Stimulated activated CD4-positive, alpha-beta T cell treated with anti-CD3 and anti-CD28 coated beads, Interleukin-12 subunit alpha, Interleukin-12 subunit beta, amount 100 ng/mL, for 4 hours (primary cell): ENCODE measurements at regions not wholly inside any gene's neighbourhood (a gene's known extent, or its start where the extent isn't known, plus 50 kb on each side); places are given as distances from the start of the nearest gene placed in this dataset.

Experiments
- DNase-seq: peaks from one replicate; pipeline ENCODE4 v3.0.0-alpha.2; 2020

DNA sequence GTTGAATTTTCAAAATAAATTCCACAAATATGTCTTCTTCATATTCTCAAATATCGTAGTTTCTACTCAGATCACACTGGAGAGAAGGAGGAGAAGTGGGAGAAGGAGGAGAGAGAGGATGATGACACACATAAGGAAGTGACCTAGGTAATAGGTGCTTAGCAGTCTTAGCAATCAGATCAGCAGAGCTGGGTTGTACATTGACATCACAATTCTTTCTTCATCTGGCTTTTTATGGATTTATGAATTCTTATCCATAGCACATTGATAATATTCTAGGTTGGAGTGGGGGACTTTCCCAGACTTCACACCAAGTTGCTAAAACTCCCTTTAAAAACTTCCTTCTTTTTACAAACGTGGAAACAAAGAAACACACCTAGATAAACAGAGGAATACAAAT lies 86.9 kb downstream of the FGF9 start:
- DNase-seq = no peak

DNA sequence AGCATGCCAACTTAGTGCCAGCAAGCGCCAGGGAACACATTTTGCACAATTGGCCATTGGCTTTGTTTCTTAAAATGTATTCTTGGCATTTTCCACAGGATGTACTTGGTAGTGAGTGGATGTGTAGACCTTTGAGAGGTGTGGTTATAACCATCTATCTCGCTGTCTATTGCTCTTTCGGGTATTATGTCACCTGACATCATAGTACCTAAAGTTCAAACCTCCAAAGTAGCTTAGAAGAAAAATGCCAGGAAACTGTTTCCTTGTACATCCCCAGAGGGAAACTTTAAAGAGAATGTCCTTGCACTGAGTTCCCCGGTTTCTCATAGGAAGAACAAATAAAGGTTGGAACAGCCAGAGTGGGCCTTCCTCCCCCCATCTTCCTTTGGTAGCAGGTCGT lies 87.6 kb downstream of the FGF9 start:
- no peak for DNase-seq

DNA sequence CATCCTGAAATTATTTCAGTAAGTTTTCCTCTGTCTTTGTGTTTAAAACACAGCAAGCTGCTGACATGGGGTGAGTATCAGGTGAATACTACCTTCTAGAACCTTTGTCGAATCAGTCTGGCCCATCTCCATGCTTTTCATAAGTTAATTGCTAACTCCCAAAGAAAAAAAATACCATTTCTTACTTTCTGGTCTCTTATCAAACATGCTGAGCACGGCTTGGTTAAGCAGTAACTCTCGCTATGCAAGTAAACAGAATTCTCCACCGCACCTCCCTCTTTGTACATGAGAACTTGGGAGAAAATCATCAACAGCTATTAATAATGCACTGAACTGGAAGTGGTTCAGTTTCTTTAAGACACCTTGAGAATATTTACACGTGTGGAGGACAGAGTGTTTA lies 88.6 kb downstream of the FGF9 start:
- no peak for DNase-seq

DNA sequence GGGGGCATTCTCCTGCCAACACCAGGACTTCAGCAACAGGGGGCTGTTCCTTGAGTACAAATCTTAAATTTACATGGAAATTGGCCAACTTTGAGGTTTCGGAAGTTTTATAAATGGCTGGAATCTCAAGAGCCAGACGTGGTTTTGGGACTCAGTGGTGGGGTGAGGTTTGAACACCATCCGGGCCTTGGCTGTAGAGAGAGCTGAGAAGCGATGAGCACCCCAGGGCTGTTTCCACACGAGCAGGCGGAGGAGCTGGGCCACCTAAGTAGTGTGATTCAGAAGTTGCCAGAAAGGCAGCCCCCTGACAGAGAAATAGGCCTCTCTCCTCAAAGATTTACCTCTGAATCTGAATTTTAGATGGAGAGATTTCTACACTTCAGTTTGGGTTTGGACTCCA lies 89.0 kb downstream of the FGF9 start:
- DNase-seq = no peak

DNA sequence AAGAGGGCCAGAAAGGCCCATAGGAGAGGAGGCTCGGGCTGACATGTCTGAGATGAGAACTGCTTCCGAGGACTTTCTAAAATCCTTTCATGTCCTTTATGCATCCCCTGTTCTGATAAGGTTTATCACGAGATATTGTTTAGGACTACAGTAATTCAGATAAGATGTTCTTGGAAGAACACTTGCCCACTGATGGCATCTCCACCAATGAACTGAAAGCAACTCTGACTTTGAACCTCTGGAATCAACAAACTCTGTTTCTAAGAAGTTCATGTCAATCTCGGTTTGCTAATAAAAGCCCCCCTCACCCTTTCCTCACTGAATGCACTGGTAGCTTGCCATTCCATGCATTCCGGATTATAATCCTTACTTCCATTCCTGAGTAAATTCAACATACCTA lies 90.9 kb downstream of the FGF9 start:
- DNase-seq = no peak

DNA sequence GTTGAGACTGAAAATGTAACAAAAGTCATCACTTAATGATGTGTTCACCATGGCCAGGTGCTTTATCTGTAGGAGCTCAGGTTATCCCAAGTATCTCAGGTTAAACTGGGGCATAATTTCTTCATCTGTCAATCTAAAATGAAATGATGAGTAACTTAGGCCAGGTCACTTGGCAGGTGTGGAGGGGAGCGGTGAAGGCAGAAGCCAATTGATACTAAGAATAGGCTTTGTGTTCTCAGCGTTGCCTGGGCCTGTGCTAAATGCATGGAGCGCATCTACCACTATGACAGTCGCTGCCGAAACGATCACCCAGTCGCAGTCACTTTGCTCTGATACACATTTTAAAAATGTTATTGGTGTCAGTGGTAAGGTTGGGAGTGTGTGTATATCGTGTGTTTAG lies 91.6 kb downstream of the FGF9 start:
- no peak for DNase-seq

DNA sequence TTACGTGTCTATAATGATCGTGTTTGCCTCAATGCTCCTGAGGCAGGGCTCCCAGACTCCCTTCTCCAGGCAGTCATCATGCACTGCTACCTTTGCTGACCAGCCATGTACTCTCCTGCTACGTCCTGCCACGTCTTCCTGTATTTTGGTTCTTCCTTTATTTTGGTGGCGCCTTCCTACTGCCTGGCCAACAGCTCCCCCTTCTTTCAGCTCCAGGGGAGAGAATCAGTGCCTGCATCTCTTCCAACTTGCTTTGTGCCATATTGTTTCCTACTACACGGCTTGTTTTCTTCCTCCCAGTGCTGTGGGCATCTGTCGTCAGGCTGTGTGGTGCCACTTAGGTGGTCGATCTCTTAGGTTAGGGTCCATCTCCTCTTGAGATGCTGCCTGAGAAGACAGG lies 96.2 kb downstream of the FGF9 start:
- DNase-seq = no peak

DNA sequence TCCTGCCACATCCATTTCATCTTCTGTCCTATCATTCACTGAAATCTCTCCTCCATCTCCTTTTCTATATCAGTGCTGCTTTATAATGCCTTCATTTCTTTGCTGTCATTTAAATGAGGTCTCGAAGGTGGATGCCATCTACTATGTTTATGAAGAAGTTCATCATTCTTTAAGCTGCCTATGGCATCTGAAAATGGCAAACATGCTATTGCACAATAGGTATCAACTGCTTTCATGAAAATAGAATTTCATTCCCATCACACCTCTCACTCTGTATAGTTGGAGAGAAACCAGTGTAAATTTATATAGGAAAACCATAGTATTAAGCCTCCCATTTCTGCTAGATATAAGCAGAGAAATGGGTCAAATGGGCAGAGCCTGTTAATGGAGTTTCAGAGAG lies 100.2 kb downstream of the FGF9 start:
- DNase-seq = no peak

DNA sequence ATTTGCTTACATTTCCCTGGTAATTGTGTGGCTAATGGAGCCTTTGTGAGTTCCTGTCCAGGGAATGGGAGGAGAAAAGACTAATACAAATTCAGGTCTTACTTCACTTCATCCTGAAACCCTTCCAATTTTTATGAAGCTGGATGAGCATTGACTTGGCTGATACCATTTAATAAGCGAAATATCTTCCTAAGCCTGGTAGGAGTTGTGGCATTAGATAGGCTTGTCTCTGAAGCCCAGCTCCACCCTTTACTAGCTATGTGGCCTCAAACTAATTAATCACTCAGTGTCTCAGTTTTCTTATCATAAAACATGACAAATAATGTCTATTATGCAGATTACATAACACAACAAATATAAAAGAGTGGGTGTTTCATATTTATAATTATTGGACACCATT lies 106.3 kb downstream of the FGF9 start:
- no peak for DNase-seq

DNA sequence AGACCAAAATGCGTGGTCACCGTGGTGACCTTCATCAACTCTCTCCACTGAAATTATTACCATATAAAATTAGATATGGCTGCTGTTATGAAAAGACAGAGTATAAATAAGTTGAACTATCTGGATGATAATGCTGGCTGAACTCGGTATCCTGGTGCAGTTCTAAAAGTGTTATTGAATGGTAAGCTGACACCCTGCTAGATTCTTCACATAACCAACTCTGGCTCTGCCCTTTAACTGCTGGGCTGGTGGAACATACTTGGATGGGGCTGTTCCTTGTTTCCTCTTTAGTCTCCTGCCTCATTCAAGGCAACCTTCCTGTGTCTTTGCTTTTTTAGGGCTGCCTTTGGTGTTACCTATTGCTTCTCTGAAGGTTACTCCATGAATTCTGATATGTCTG lies 106.9 kb downstream of the FGF9 start:
- DNase-seq = no peak

DNA sequence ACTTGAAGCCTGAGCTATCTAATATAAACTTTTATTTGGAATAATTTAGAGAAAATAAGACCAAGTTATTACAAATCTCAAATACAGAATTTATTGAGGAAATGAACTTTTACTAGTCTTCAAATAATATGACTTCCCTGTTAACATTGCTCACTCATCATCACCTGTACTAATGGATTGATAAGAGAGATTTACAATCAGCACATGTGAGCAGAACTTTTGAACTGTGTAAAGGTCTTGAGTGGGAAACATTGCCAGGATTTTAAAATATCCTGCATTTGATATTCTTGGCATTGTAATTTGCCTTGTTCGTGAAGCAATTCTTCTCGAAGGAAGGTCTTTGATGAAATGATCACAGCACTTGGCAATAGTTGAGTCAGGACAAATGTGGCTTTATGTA lies 111.9 kb downstream of the FGF9 start:
- DNase-seq = no peak

DNA sequence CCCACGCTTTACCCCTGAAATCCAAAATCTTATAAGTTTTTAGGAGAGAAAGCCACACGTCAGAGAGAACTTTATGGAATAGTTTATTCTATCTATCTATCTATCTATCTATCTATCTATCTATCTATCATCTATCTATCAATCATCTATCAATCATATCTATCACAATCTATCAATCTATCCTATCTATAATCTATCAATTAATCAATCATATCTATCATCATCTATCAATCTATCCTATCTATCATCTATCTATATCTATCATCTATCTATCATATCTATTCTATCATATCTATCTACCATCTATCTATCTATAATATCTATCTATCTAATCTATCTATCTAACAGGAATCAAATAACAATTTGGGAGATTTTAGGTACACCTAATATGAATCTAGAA lies 115.1 kb downstream of the FGF9 start:
- no peak for DNase-seq

DNA sequence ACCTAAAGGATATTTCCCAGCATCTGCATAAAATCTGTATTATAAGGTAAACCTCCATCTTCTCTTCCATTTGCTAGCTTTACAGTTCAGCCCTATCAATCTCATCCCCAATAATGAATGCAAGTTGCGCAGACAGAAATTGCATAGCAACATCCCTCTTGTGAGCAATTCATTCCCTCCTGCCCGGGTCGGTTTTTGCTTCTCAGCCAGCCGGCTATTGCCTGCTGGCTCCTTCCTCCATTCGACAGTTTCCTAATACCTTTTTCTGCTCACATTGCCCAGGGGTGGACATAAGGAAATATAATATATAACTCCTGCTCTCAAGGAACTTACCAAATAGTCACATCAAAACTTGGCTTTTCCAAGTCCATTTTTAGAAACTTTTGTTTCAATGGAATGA lies 125.2 kb downstream of the FGF9 start:
- DNase-seq = no peak

DNA sequence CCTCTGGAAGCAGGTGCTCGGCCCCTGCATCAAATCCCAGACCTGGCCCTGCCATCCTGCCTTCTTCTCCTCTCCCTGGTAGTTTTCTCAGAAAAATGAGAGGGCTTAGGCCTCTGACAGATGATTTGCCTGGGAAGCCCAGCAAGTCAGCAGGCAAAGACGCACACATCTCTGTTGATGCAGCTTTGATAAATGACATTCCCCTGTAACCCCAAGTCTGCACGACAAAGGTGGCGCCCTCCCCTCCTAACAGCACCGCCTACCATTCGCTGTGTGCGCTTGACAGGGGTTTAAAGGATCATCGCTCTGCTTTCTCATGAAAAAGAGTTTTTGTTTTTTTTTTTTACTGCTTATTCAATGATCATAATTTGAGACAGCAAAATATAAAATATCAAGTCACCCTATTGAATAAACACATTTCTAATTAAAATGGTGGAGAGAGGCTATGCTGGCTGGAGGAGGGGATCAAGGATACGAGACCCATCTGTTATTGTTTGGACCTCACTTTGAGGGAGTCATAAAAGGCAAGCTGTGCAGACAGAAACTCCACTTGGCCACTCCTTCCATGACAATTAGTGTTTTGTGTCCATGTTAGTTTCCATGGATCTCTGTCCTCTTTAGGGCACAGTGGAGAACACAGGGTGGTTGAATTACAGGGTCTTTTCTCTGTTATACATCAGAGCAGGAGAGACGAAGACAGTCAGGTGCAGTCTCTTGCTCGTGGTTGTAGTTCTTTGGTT lies 126.1 kb downstream of the FGF9 start:
- DNase-seq = no peak

DNA sequence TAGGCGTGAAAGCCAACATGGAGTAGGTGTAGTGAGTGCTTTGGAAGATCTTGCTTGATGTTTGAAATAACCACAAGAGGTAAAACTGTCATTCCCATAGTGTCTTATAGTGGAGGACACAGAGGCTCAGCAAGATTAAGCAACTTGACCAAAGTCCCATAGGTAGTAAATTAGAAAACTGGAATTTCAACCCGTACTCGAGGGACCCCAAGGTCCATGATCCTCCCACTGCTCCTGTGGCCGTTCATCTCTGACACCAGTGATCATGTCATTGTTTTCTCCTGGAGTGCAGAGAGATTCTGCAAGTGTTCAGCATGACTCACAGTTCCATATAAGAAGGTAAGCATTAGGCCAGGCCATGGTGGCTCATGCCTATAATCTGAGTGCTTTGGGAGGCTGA lies 126.9 kb downstream of the FGF9 start:
- DNase-seq = no peak

DNA sequence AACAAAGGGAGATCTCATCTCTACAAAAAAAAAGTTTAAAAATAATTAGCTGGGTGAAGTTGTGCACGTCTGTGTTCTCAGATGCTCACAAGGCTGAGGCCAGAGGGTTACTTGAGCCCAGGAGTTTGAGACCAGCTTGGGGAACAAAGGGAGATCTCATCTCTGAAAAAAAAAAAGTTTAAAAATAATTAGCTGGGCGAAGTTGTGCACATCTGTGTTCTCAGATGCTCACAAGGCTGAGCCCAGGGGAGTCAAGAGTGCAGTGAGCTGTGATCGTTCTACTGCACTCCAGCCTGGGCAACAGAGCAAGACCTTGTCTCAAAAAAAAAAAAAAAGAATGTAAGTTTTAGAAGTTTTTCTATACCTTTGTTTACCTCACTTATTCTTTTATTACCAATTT lies 127.3 kb downstream of the FGF9 start:
- no peak for DNase-seq

DNA sequence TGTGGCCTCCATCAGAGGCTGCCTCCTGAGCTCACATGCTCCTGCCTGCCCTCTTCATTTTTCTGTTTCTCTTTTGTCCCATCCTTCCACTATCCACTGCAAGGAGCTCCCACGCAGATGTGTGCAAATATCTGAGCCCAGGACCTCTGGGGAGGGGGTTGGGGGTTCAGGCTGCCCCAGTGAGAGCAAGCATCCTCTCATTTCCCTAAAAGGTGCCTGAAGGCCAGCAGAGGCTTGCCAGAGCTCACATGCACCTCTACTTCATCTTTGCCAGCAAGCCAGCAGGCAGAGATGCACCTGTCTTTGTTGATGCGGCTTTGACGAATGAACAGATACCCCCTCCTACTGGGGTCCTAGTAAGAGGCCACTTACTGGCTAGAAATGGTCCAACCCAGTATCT lies 128.8 kb downstream of the FGF9 start:
- DNase-seq = no peak

DNA sequence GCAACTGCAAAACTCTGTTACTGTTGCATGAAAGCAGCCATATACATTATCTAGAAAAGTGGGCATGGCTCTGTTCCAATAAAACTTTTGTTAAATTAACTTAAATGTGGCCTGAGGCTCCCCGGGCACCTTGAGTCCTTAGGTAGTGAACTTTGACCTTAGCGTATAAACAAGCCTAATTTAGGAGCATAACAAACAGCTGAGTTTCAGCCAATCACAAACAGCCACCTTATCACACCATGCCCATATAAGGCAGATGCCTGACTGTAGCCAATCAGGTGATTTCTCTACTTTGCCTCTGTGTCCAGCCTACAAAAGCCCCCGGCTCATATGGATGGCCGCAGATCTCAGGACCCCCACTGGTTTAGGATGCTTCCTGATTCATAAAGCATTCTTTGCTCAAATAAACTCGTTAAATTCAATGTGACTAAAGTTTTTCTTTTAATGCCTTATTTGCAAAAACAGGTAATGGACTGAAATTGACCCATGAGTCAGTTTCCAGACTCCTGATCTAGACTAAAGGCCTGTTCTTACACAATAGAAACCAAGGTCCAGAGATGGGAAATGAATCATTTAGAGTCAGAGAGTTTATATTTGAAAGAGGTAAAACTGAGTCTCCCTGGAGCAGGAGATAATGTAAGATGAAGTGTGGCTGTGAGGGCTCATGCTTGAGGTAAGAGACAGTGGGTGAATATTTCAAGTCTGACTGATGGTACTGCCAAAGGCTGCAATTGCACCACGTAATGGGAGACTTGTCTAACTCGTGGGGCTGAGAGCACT lies 130.2 kb downstream of the FGF9 start:
- no peak for DNase-seq

DNA sequence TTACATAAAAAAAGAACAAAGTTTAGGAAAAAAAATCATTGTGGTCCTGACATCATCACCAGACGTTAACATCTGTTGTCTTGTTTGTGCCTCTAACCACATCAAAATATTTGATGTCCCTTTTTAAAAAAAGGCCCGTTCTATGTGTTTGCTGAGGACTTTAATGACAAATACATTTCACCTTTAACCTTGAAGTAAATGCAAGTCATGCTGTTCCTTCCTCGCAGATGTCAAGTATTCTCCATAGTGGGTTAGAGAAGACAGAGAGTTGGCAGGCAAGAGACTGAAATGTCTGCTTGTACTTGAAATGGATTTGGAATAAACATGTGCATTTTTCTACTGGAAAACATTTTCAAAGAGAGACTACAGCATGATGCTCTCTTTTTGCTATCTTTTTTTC lies 134.9 kb downstream of the FGF9 start:
- DNase-seq = no peak

DNA sequence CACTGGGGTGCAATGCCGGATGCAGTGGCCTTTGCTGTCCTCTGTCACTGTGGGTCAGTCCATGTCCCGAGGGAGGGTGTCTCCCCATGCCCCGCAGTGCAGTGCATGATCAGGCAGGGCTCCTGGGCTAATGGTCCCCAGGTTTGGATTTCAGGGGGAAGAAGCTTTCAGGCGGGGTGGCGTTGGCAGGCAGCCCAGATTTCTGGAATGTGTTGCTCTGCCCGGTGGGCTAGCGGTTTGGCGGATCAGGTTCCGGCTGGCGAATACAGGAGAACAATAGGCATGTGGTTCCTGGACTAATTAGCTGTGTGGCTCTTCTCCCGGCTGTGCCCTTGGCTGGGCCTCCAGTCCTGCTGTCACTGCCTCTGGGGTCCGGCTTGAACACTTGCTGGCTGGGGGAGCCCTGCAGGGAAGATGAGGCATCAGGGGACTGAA lies 141.3 kb downstream of the FGF9 start:
- no peak for DNase-seq

DNA sequence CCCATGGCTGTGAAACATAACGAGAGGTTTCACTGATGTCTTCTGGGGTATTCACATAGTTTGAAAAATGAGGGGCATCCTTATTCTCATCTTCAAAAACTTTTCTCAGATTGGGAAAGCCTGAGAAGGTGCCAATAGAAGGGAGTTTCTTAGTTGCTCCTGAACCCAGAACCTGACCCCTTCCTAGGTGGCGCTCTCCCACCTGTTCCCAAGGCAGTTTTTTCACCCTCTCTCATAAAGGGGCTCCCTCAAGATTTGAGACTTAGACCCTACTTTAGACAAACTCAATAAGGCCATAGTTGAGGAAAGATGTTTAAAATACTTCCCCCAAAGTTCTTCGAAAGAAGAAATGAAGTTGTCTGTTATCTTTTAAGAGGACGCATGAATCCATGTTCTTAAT lies 142.2 kb downstream of the FGF9 start:
- DNase-seq = no peak

DNA sequence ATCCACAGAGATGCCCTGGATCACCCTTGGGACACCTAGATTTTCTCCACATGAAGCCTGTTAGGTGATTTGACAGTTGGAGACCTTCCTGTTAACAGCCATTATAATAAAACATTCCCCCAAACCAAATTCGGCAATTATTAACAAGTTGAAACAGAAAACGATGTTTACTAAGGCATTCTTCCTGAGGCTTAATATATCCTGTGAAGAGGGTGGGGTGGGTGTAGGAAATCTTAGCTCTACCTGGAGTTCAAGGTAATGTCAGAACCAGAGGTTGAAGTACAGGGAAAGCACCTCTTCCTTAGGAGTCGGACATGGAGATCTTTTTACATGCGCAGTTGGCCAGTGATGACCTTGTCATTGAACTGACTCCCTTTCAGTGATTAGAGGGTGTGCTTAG lies 143.0 kb downstream of the FGF9 start:
- no peak for DNase-seq

DNA sequence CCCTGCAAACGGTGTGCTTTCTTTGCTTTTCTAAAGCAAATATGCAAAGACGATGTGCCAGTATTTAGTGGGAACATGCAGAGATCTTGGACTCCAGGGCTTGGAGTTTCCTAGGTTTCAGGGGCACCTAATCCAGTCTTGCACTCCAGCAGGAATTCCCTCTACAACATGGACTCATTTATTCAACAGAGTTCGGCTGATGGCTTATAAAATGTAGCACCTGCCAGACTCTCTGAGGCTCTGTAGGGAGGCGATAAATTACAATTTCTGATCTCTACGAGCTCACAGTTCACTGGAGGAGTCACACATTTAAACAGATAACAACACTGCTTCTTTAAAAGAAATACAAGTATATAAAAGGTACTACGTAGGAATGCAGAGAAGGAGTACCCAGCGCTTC lies 143.7 kb downstream of the FGF9 start:
- DNase-seq = no peak

DNA sequence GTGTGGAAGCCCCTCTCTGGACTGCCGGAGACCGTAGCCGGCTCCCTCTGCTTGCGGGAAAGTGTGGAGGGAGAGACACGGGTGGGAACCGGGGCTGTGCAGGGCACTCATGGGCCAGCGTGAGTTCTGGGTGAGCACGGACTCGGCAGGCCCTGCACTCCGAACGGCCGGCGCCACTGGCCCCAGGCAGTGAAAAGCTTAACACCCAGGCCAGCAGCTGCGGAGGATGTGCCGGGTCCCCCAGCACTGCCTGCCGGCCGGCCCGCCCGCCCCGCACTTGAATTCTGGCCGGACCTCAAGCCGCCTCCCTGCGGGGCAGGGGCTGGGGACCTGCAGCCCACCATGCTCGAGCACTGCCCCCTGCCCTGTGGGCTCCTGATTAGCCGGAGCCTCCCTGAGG lies 147.0 kb downstream of the FGF9 start:
- no peak for DNase-seq

DNA sequence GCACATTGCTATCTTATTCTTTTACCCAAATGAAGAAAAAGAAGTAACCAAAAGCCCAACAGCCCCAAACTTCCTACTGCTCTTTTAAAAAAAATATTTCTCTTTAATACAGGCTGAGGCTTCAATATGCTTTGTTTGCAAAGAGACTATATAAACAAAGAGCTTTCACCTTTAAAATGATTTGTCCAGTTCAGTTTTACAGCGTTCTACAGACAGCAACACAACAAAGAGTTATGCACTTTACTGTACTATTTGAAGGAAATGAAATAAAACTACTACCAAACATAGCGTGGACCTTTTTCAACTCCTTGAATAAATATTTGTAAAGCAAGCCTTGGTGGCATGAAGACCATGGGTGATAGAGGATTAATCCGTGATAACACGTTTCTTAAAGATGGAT lies 151.2 kb downstream of the FGF9 start:
- DNase-seq = no peak
